Osteoblast (primary cell): ENCODE measurements at regions not wholly inside any gene's neighbourhood (a gene's known extent, or its start where the extent isn't known, plus 50 kb on each side); places are given as distances from the start of the nearest gene placed in this dataset.

Source experiments
- DNase-seq: peaks from one replicate; pipeline ENCODE4 v3.0.0; 2011; ENCODE audit warnings: low spot score, mixed read lengths; ENCODE audit not compliant: insufficient read length; ENCODE audit errors: missing footprints
- H2AFZ ChIP-seq: 2 replicates; pipeline ENCODE4 v1.6.0; 2011; ENCODE audit warnings: mild to moderate bottlenecking, low read length
- H3K27ac ChIP-seq: 2 replicates; pipeline ENCODE4 v1.5.1; 2011; ENCODE audit warnings: mild to moderate bottlenecking, low read depth, low read length, moderate library complexity
- H3K27me3 ChIP-seq: 2 replicates; pipeline ENCODE4 v1.6.0; 2012; ENCODE audit warnings: mild to moderate bottlenecking, control low read depth, inconsistent platforms, low read length, moderate library complexity; ENCODE audit not compliant: insufficient read depth
- H3K36me3 ChIP-seq: 2 replicates; pipeline ENCODE4 v1.5.1; 2011; ENCODE audit warnings: mild to moderate bottlenecking, low read length, control low read depth, moderate library complexity; ENCODE audit not compliant: insufficient read depth
- H3K4me1 ChIP-seq: 2 replicates; pipeline ENCODE4 v1.5.1; 2011; ENCODE audit warnings: mild to moderate bottlenecking, low read length, control low read depth, moderate library complexity; ENCODE audit not compliant: insufficient read depth
- H3K4me2 ChIP-seq: 2 replicates; pipeline ENCODE4 v1.6.0; 2011; ENCODE audit warnings: mild to moderate bottlenecking, low read length; ENCODE audit not compliant: insufficient read depth
- H3K4me3 ChIP-seq: fragments of 200-600 bp; sonication (generic); 3 replicates; pipeline ENCODE4 v1.5.1; 2012; ENCODE audit warnings: mild to moderate bottlenecking, low read length, inconsistent platforms; ENCODE audit not compliant: insufficient read depth
- H3K79me2 ChIP-seq: 2 replicates; pipeline ENCODE4 v1.6.0; 2012; ENCODE audit warnings: mild to moderate bottlenecking, low read length, control low read depth, inconsistent platforms; ENCODE audit not compliant: insufficient read depth
- H3K9me3 ChIP-seq: 2 replicates; pipeline ENCODE4 v1.5.1; 2011; ENCODE audit warnings: low read depth, low read length, control low read depth
- H4K20me1 ChIP-seq: 2 replicates; pipeline ENCODE4 v1.6.0; 2012; ENCODE audit warnings: mild to moderate bottlenecking, low read length, control low read depth; ENCODE audit not compliant: insufficient read depth
- CTCF ChIP-seq: IDR thresholded peaks from 2 replicates; pipeline ENCODE4 v1.5.1; 2011; ENCODE audit warnings: mild to moderate bottlenecking, low read depth, low read length, moderate library complexity; ENCODE audit errors: extremely low read depth

DNA sequence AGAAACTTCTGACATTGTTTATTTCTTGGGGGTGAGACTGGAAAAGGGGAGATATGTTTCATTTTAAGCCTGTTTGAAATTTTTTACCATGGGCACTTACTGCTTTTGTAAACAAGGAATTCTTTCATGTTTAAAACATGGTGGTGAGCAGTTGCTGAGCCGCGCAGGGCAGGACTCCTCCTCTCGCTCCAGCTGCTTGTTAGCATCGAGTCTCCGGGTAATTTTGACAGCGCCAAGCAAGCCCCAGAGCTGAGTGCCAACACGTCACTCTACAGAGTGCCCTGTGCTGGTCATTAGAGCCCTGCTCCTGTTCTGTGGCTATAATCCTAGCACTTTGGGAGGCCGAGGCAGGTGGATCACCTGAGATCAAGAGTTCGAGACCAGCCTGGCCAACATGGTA lies 116.5 kb upstream of the MSX2 start:
- Histone ChIP-seq H3K9me3 (no peaks in the 10 kb centered on the region), H3K4me3 (no peak overlapping the region), H3K4me1 (no peaks in the 10 kb centered on the region), H3K27me3 (no peaks in the 10 kb centered on the region), H2AFZ (no peak overlapping the region), H3K36me3 (no peaks in the 10 kb centered on the region), H3K27ac (no peak overlapping the region), H3K4me2 (no peak overlapping the region), H3K79me2 (no peaks in the 10 kb centered on the region), H4K20me1 (no peaks in the 10 kb centered on the region)
- no peak for TF ChIP-seq CTCF
- no peak for DNase-seq

DNA sequence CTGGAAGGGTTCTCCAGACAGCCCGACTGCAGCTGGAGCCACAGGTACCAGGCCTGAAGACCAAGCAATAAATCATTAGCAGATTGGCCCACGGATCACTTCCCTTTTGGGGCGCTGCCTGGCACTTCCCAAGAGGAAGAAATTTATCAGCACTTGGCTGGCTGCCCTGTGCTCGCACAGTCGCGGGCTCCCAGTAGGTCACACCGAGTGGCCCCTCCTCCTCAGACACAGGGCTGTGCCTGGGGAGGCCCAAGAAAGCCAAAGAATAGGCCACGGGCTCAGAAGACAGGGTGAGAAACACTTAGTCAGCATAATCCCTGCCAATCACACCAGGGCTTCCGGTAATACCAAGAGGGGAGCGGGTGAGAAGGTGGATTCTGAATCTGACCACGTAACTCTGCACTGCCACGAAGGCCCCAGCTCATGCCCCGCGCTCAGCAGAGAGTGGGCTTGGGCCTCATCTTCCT lies 115.7 kb upstream of the MSX2 start:
- peak; percentile 11 for DNase-seq
- Histone ChIP-seq H3K36me3 (no peaks in the 10 kb centered on the region), H2AFZ (no peak overlapping the region), H3K27ac (no peak overlapping the region), H3K27me3 (no peaks in the 10 kb centered on the region), H3K4me3 (no peak overlapping the region), H3K4me2 (no peak overlapping the region), H3K9me3 (no peaks in the 10 kb centered on the region), H3K79me2 (no peaks in the 10 kb centered on the region), H3K4me1 (no peaks in the 10 kb centered on the region), H4K20me1 (no peaks in the 10 kb centered on the region)
- no peak for TF ChIP-seq CTCF

GRCh38 chr5:174609116-174609515 lies 115.3 kb upstream of the MSX2 start:
- Histone ChIP-seq H3K27me3 (no peaks in the 10 kb centered on the region), H2AFZ (no peak overlapping the region), H3K27ac (no peak overlapping the region), H3K36me3 (no peaks in the 10 kb centered on the region), H3K9me3 (no peaks in the 10 kb centered on the region), H3K4me3 (no peak overlapping the region), H3K79me2 (no peaks in the 10 kb centered on the region), H4K20me1 (no peaks in the 10 kb centered on the region), H3K4me2 (no peak overlapping the region), H3K4me1 (no peaks in the 10 kb centered on the region)
- peak; percentile 13 for DNase-seq
- no peak for TF ChIP-seq CTCF

- Histone ChIP-seq H4K20me1 (no peaks in the 10 kb centered on the region), H3K4me1 (no peaks in the 10 kb centered on the region), H3K27ac (no peak overlapping the region), H3K27me3 (no peaks in the 10 kb centered on the region), H3K4me2 (no peak overlapping the region), H2AFZ (no peak overlapping the region), H3K4me3 (no peak overlapping the region), H3K9me3 (no peaks in the 10 kb centered on the region), H3K79me2 (no peaks in the 10 kb centered on the region), H3K36me3 (no peaks in the 10 kb centered on the region)
- no peak for TF ChIP-seq CTCF
- no peak for DNase-seq
Observed at GRCh38 chr5:174610968-174611367, 113.4 kb upstream of the MSX2 start.
